HepG2 (cell line): ENCODE measurements at regions not wholly inside any gene's neighbourhood (a gene's known extent, or its start where the extent isn't known, plus 50 kb on each side); places are given as distances from the start of the nearest gene placed in this dataset.

Experiments used
- ATAC-seq: fragments of 200-7000 bp; cut with Tn5 transposase; 3 replicates; pipeline ENCODE4 v1.9.1; 2020; ENCODE audit warnings: mild to moderate bottlenecking, moderate library complexity
- BruUV-seq: library from RNA; stranded (reverse); fragments of 400-500 nt; replicated peaks from 2 replicates; lab custom pipeline; 2021; lab: Mats Ljungman, UMichigan
- CTCF ChIA-PET: fragments of 300-600 bp; formaldehyde crosslinking; extraction: SDS; loops from one replicate; lab custom pipeline; 2021; ENCODE audit warnings: low total read pairs, inconsistent platforms, low intra/inter-chr PET ratio; lab: Yijun Ruan, JAX
- POLR2A ChIA-PET: fragments of 350-600 bp; sonication (Branson Sonifier 250); formaldehyde crosslinking; loops from one replicate; lab custom pipeline; 2020; ENCODE audit warnings: antibody characterized with exemption, inconsistent platforms; lab: Yijun Ruan, JAX
- DNase-seq: peaks from one replicate; pipeline ENCODE4 v3.0.0-alpha.2; 2015; ENCODE audit warnings: low spot score
- FAIRE-seq: peaks from 3 replicates; lab custom pipeline; 2011; peaks lifted over from hg19 to GRCh38; lab: Jason Lieb, UNC
- H2AFZ ChIP-seq: one replicate; pipeline ENCODE4 v1.6.1; 2011; ENCODE audit warnings: low read length, inconsistent platforms
- H3K27ac ChIP-seq: fragments of 300-600 bp; 3 replicates; pipeline ENCODE4 v1.8.0; 2011; ENCODE audit warnings: mixed run types, mild to moderate bottlenecking, mixed read lengths, low read length, inconsistent platforms; ENCODE audit not compliant: insufficient read depth; ENCODE audit errors: extremely low read length
- H3K27me3 ChIP-seq, 2 experiments: fragments of 200-600 bp in 1 of 2; 2 replicates in 1 of 2; 3 replicates in 1 of 2; pipeline versions ENCODE4 v1.6.0 to v1.8.0; 2011; ENCODE audit warnings: low read length in 2 of 2, mild to moderate bottlenecking in 2 of 2, moderate library complexity in 2 of 2, inconsistent platforms in 1 of 2; ENCODE audit not compliant: insufficient read depth in 2 of 2, control insufficient read depth in 1 of 2
- H3K36me3 ChIP-seq, 2 experiments: fragments of 200-600 bp in 1 of 2; replicated peaks in 1 of 2; 2 replicates in 1 of 2; 3 replicates in 1 of 2; pipeline versions ENCODE4 v1.5.1 to v1.8.0; 2011; ENCODE audit warnings: low read length in 2 of 2, inconsistent platforms in 1 of 2; ENCODE audit not compliant: insufficient read depth in 2 of 2, control insufficient read depth in 1 of 2
- H3K4me1 ChIP-seq: 2 replicates; pipeline ENCODE4 v1.5.1; 2012; ENCODE audit warnings: low read length, inconsistent platforms; ENCODE audit not compliant: insufficient read depth
- H3K4me2 ChIP-seq: 2 replicates; pipeline ENCODE4 v1.6.0; 2011; ENCODE audit warnings: low read depth, low read length, inconsistent platforms
- H3K4me3 ChIP-seq, 3 experiments: fragments of 200-600 bp in 1 of 3; sonication (generic), shearing (Covaris generic) in 1 of 3; replicated peaks in 1 of 3; 2 replicates each; pipeline ENCODE4 v1.5.1; 2011 to 2016; ENCODE audit warnings: low read length in 3 of 3, inconsistent platforms in 2 of 3, low read depth in 2 of 3, mild to moderate bottlenecking in 2 of 3, control low read depth in 1 of 3, mixed read lengths in 1 of 3; ENCODE audit not compliant: insufficient read depth in 1 of 3
- H3K79me2 ChIP-seq: one replicate; pipeline ENCODE4 v1.6.1; 2011; ENCODE audit warnings: low read length, inconsistent platforms; ENCODE audit not compliant: insufficient read depth
- H3K9ac ChIP-seq: 2 replicates; pipeline ENCODE4 v1.6.0; 2011; ENCODE audit warnings: mild to moderate bottlenecking, low read depth, low read length, inconsistent platforms; ENCODE audit not compliant: insufficient read depth
- H3K9me3 ChIP-seq: 2 replicates; pipeline ENCODE4 v1.5.1; 2012; ENCODE audit warnings: mild to moderate bottlenecking, low read length
- H4K20me1 ChIP-seq: 2 replicates; pipeline ENCODE4 v1.6.0; 2011; ENCODE audit warnings: inconsistent platforms, mild to moderate bottlenecking, low read length, moderate library complexity; ENCODE audit not compliant: insufficient read depth
- ATF2 ChIP-seq: sonication (generic); formaldehyde crosslinking; IDR thresholded peaks from 2 replicates; pipeline ENCODE4 v1.4.0; 2020; ENCODE audit warnings: missing genetic modification reagents
- ATF6 ChIP-seq: sonication (generic); formaldehyde crosslinking; conservative IDR thresholded peaks from 2 replicates; pipeline ENCODE4 v1.4.0; 2020; ENCODE audit warnings: missing genetic modification reagents
- HCFC1 ChIP-seq: fragments of 150-350 bp; IDR thresholded peaks from 2 replicates; pipeline ENCODE4 v1.6.1; 2014; ENCODE audit warnings: low read depth, low read length
- HMGXB4 ChIP-seq, 2 experiments: sonication (generic) in 1 of 2; formaldehyde crosslinking in 1 of 2; IDR thresholded peaks; 2 replicates each; pipeline versions ENCODE4 v1.4.0 to v1.6.1; 2018 to 2020; ENCODE audit warnings: missing genetic modification reagents in 2 of 2, borderline replicate concordance in 1 of 2, low read depth in 1 of 2, mild to moderate bottlenecking in 1 of 2, missing biosample characterization in 1 of 2
- MBD4 ChIP-seq: IDR thresholded peaks from 2 replicates; pipeline ENCODE4 v1.6.1; 2012; ENCODE audit warnings: low read length, inconsistent platforms, borderline replicate concordance
- MED1 ChIP-seq: sonication (generic); formaldehyde crosslinking; IDR thresholded peaks from 2 replicates; pipeline ENCODE4 v1.4.0; 2020; ENCODE audit warnings: missing genetic modification reagents
- PHF5A ChIP-seq: IDR thresholded peaks from one replicate; pipeline ENCODE4 v1.6.1; 2018; ENCODE audit warnings: low read depth, missing genetic modification reagents; ENCODE audit not compliant: unreplicated experiment
- TAF1 ChIP-seq: sonication (generic); formaldehyde crosslinking; IDR thresholded peaks from 2 replicates; pipeline ENCODE4 v1.4.0; 2020; ENCODE audit warnings: missing genetic modification reagents
- TARDBP ChIP-seq: sonication (generic); formaldehyde crosslinking; IDR thresholded peaks from 2 replicates; pipeline ENCODE4 v1.8.0; 2022; ENCODE audit warnings: mild to moderate bottlenecking, missing genetic modification reagents
- TCF7L2 ChIP-seq: IDR thresholded peaks from 2 replicates; pipeline ENCODE4 v1.6.1; 2011; ENCODE audit warnings: mild to moderate bottlenecking, low read depth, low read length, moderate library complexity
- ZBTB4 ChIP-seq: sonication (generic); formaldehyde crosslinking; IDR thresholded peaks from 2 replicates; pipeline ENCODE4 v1.4.0; 2020; ENCODE audit warnings: missing genetic modification reagents, mild to moderate bottlenecking, borderline replicate concordance
- ZNF282 ChIP-seq: fragments of 450-650 bp; IDR thresholded peaks from 2 replicates; pipeline ENCODE4 v1.6.1; 2018; ENCODE audit not compliant: partially characterized antibody
- WGBS: methylation state at CpG from one replicate; pipeline ENCODE4 v1.1.6; 2017; ENCODE audit warnings: low lambda C conversion rate; 5-methylcytosine and 5-hydroxymethylcytosine counted together
- in situ Hi-C: cut with HindIII; loops from 2 replicates; pipeline ENCODE4 v1.10.0; 2017; ENCODE audit warnings: low pct_unique_long_range_greater_than_20kb; ENCODE audit not compliant: extremely low pct_ligation_motif_present
- intact Hi-C: fragments of 100-400 bp; cut with micrococcal nuclease; formaldehyde crosslinking; loops from one replicate; pipeline ENCODE4 v1.10.0; 2022; ENCODE audit not compliant: unreplicated experiment

DNA sequence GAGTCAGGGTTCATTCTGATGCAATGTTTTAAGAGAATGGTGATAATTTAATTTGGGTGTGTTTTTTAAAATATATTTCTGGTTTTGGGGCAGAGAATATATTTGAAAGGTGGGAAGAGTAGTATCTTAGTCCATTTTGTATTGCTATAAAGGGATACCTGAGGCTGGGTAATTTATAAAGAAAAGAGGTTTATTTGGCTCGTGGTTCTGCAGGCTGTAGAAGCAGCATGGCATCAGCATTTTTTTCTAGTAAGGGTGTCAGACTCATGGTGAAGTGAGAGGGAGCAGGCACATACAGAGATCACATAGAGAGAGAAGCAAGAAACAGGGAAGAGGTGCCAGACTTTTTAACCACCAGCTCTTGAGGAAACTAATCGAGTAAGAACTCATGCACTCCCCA is 152.7 kb downstream of the SHOX2 start (continued):
- TF ChIP-seq ATF6 (CRISPR knock-in tag), result no peak
- TF ChIP-seq MED1, result no peak

DNA sequence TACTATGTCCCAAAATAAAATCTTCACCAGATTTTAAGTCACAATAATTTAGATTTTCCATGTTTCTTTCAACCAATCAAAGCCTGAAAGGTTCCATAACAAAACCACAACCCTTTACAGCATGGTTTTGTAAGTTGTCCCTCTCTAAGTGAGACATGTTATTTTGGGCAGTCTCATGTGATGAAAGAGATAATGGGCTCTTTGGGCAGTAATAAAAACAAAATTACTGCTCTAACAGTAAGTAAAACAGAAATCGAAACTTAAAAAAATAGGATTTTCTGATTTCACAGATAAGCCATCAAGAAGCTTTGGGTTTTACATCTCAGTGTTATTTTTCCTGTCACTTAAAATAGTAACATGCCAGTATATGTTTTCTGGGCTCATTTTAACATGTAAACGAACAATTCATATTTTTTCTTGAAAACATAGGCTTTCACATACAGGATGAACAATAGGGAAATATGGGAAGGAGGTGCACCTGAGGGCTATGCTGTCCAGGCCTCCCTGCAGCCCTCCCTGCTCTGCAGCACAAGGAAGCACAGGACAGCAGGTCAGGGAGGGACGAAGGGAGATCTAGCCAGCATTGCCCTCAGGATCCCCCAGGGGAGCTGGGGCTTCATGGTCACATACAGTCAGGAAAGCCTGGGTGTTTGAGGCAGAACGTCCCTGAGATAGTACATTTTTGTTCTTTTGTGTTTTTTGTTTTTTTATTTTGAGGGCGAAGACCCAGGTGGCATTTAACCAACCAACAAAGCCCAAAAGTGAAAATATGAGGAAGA is 157.4 kb downstream of the SHOX2 start:
- Histone ChIP-seq H3K4me3 (no peak overlapping the region), H3K79me2 (no peaks in the 10 kb centered on the region), H3K27ac (no peak overlapping the region), H2AFZ (no peak overlapping the region), H3K27me3 (no peaks in the 10 kb centered on the region), H3K4me2 (no peak overlapping the region), H3K36me3 (no peaks in the 10 kb centered on the region), H4K20me1 (no peaks in the 10 kb centered on the region), H3K9ac (no peak overlapping the region), H3K9me3 (no peaks in the 10 kb centered on the region), H3K4me1 (no peaks in the 10 kb centered on the region)
- ChIA-PET CTCF (no interaction called here), POLR2A (no interaction called here)
- WGBS, result 2% methylated on average over 5 of the region's 5 CpGs
- BruUV-seq, result no TSS peak
- FAIRE-seq (no peak), ATAC-seq (no peak), DNase-seq (no peak)
- intact Hi-C loops, result no loop called here
- in situ Hi-C loops, result no loop called here
- no peak for TF ChIP-seq HCFC1
- no peak for TF ChIP-seq MBD4
- no peak for TF ChIP-seq TARDBP (CRISPR knock-in tag)
- TF ChIP-seq PHF5A (CRISPR knock-in tag), result no peak
- TF ChIP-seq HMGXB4 (CRISPR knock-in tag; IDR thresholded peaks at IDR 0.05; ENCODE audit: borderline replicate concordance in 1 of 2, low read depth in 1 of 2), result no peak
- TF ChIP-seq TAF1 (CRISPR knock-in tag), result no peak
- no peak for TF ChIP-seq ZBTB4 (CRISPR knock-in tag)
- no peak for TF ChIP-seq ZNF282
- no peak for TF ChIP-seq TCF7L2
- no peak for TF ChIP-seq ATF2 (CRISPR knock-in tag)
